IMR-90 (cell line): ENCODE measurements at regions not wholly inside any gene's neighbourhood (a gene's known extent, or its start where the extent isn't known, plus 50 kb on each side); places are given as distances from the start of the nearest gene placed in this dataset.

Experiments used
- ATAC-seq: fragments of 200-7000 bp; cut with Tn5 transposase; 2 replicates; pipeline ENCODE4 v1.9.1; 2020; ENCODE audit warnings: low read depth, mild to moderate bottlenecking, moderate library complexity
- BruUV-seq: library from RNA; stranded (reverse); fragments of 400-500 nt; replicated peaks from 2 replicates; lab custom pipeline; 2021; lab: Mats Ljungman, UMichigan
- CTCF ChIA-PET: fragments of 300-600 bp; formaldehyde crosslinking; extraction: SDS; loops from one replicate; lab custom pipeline; 2021; ENCODE audit warnings: antibody characterized with exemption; lab: Yijun Ruan, JAX
- POLR2A ChIA-PET: fragments of 300-600 bp; sonication (Branson Sonifier 250); formaldehyde crosslinking; loops from one replicate; lab custom pipeline; 2022; ENCODE audit warnings: antibody characterized with exemption; ENCODE audit not compliant: unreplicated experiment; lab: Charles Lee
- DNase-seq: peaks from one replicate; pipeline ENCODE4 v3.0.0; 2013
- H2AFZ ChIP-seq: replicated peaks from 2 replicates; pipeline ENCODE3; 2013; ENCODE audit warnings: low read length, mild to moderate bottlenecking; ENCODE audit not compliant: poor library complexity
- H2AK5ac ChIP-seq: 2 replicates; pipeline ENCODE4 v1.6.1; 2013; ENCODE audit warnings: low read depth, low read length, inconsistent platforms
- H2AK9ac ChIP-seq: replicated peaks from 2 replicates; pipeline ENCODE3; 2013; ENCODE audit warnings: mild to moderate bottlenecking, low read depth, low read length, moderate library complexity; ENCODE audit not compliant: poor library complexity
- H2BK120ac ChIP-seq: 2 replicates; pipeline ENCODE4 v1.6.1; 2013; ENCODE audit warnings: low read depth, low read length, inconsistent platforms
- H2BK15ac ChIP-seq: 3 replicates; pipeline ENCODE4 v1.6.1; 2013; ENCODE audit warnings: low read depth, low read length, inconsistent platforms
- H2BK20ac ChIP-seq: 2 replicates; pipeline ENCODE4 v1.6.1; 2013; ENCODE audit warnings: low read depth, mild to moderate bottlenecking, inconsistent platforms, low read length, moderate library complexity
- H2BK5ac ChIP-seq: 2 replicates; pipeline ENCODE4 v1.6.1; 2013; ENCODE audit warnings: mild to moderate bottlenecking, low read depth, low read length, inconsistent platforms; ENCODE audit not compliant: poor library complexity, severe bottlenecking
- H3K14ac ChIP-seq: replicated peaks from 2 replicates; pipeline ENCODE4 v1.6.1; 2013; ENCODE audit warnings: low read depth, low read length, inconsistent platforms
- H3K18ac ChIP-seq: 2 replicates; pipeline ENCODE4 v1.6.1; 2013; ENCODE audit warnings: low read depth, low read length, control low read depth
- H3K23ac ChIP-seq: 2 replicates; pipeline ENCODE4 v1.6.1; 2013; ENCODE audit warnings: low read depth, low read length, inconsistent platforms
- H3K27ac ChIP-seq: 2 replicates; pipeline ENCODE4 v1.5.1; 2013; ENCODE audit warnings: mild to moderate bottlenecking, control low read depth, low read length; ENCODE audit not compliant: insufficient read depth
- H3K27me3 ChIP-seq: 2 replicates; pipeline ENCODE4 v1.6.1; 2013; ENCODE audit warnings: low read length; ENCODE audit not compliant: control insufficient read depth, insufficient read depth
- H3K36me3 ChIP-seq: 2 replicates; pipeline ENCODE4 v1.6.1; 2013; ENCODE audit warnings: low read length, mixed read lengths; ENCODE audit not compliant: control insufficient read depth, insufficient read depth
- H3K4ac ChIP-seq: 2 replicates; pipeline ENCODE4 v1.6.1; 2013; ENCODE audit warnings: low read depth, low read length, inconsistent platforms
- H3K4me1 ChIP-seq: 2 replicates; pipeline ENCODE4 v1.6.1; 2013; ENCODE audit warnings: low read length, mixed read lengths; ENCODE audit not compliant: control insufficient read depth, insufficient read depth
- H3K4me2 ChIP-seq: 2 replicates; pipeline ENCODE4 v1.6.1; 2013; ENCODE audit warnings: low read depth, mild to moderate bottlenecking, control low read depth, low read length, moderate library complexity
- H3K4me3 ChIP-seq: 2 replicates; pipeline ENCODE4 v1.5.1; 2013; ENCODE audit warnings: low read depth, mild to moderate bottlenecking, control low read depth, low read length, moderate library complexity; ENCODE audit not compliant: insufficient read depth
- H3K56ac ChIP-seq: 2 replicates; pipeline ENCODE4 v1.6.1; 2013; ENCODE audit warnings: low read length, inconsistent platforms; ENCODE audit not compliant: insufficient read depth; ENCODE audit errors: extremely low read depth
- H3K79me1 ChIP-seq, 2 experiments: 2 replicates each; pipeline ENCODE4 v1.6.1; 2013; ENCODE audit warnings: low read length in 2 of 2, inconsistent platforms in 1 of 2, low read depth in 1 of 2
- H3K9ac ChIP-seq: 2 replicates; pipeline ENCODE4 v1.6.1; 2013; ENCODE audit warnings: low read depth, low read length, control low read depth
- H3K9me1 ChIP-seq: 2 replicates; pipeline ENCODE4 v1.6.1; 2013; ENCODE audit warnings: low read length, inconsistent platforms; ENCODE audit not compliant: insufficient read depth
- H3K9me3 ChIP-seq: 2 replicates; pipeline ENCODE4 v1.6.1; 2013; ENCODE audit warnings: low read length; ENCODE audit not compliant: control insufficient read depth, insufficient read depth
- H4K20me1 ChIP-seq: 2 replicates; pipeline ENCODE4 v1.6.1; 2013; ENCODE audit warnings: low read length, inconsistent platforms; ENCODE audit not compliant: insufficient read depth
- H4K5ac ChIP-seq: 2 replicates; pipeline ENCODE4 v1.6.1; 2013; ENCODE audit warnings: mild to moderate bottlenecking, low read depth, low read length, control low read depth
- H4K8ac ChIP-seq, 2 experiments: 2 replicates each; pipeline ENCODE4 v1.6.1; 2013; ENCODE audit warnings: low read depth in 2 of 2, low read length in 2 of 2, control low read depth in 1 of 2, inconsistent platforms in 1 of 2
- H4K91ac ChIP-seq: 2 replicates; pipeline ENCODE4 v1.6.1; 2013; ENCODE audit warnings: low read depth, low read length, inconsistent platforms; ENCODE audit not compliant: insufficient read depth
- BHLHE40 ChIP-seq: fragments of 150-350 bp; IDR thresholded peaks from 2 replicates; pipeline ENCODE4 v1.6.1; 2016; ENCODE audit warnings: mild to moderate bottlenecking, low read depth, low read length
- FOS ChIP-seq: fragments of 150-350 bp; IDR thresholded peaks from 2 replicates; pipeline ENCODE4 v1.6.1; 2016; ENCODE audit warnings: low read depth, low read length
- MAZ ChIP-seq: IDR thresholded peaks from 2 replicates; pipeline ENCODE4 v1.6.1; 2012; ENCODE audit warnings: low read depth, mild to moderate bottlenecking, low read length, improper control_type of control experiment, moderate library complexity, borderline replicate concordance
- MXI1 ChIP-seq: IDR thresholded peaks from 2 replicates; pipeline ENCODE4 v1.6.1; 2012; ENCODE audit warnings: low read depth, mild to moderate bottlenecking, low read length, moderate library complexity, borderline replicate concordance
- RAD21 ChIP-seq: IDR thresholded peaks from 2 replicates; pipeline ENCODE4 v1.6.1; 2012; ENCODE audit warnings: low read length, improper control_type of control experiment
- SMC3 ChIP-seq: fragments of 150-350 bp; IDR thresholded peaks from 2 replicates; pipeline ENCODE4 v1.6.1; 2016; ENCODE audit warnings: low read depth, mild to moderate bottlenecking, antibody characterized with exemption, low read length, moderate library complexity
- USF2 ChIP-seq: fragments of 150-350 bp; IDR thresholded peaks from 2 replicates; pipeline ENCODE4 v1.6.1; 2017; ENCODE audit warnings: mild to moderate bottlenecking, antibody characterized with exemption, low read length, low read depth
- WGBS, 2 experiments: methylation state at CpG; one replicate each; pipeline versions ENCODE4 v1.1.5 to v1.1.7; 2013; ENCODE audit warnings: missing lambda C conversion rate in 2 of 2; ENCODE audit not compliant: insufficient read length in 1 of 2; ENCODE audit errors: extremely low coverage in 2 of 2; 5-methylcytosine and 5-hydroxymethylcytosine counted together
- dilution Hi-C: fragments of 300-500 bp; cut with HindIII; formaldehyde crosslinking; loops from one replicate; pipeline ENCODE4 v1.14.3; 2018; ENCODE audit warnings: low sequenced_read_pairs; ENCODE audit not compliant: unreplicated experiment
- in situ Hi-C: fragments of 300-500 bp; cut with MboI; formaldehyde crosslinking; loops from 3 replicates; pipeline ENCODE4 v1.14.3; 2019; ENCODE audit warnings: low sequenced_read_pairs, inconsistent platforms, mixed read lengths
- intact Hi-C: fragments of 100-400 bp; cut with micrococcal nuclease; formaldehyde crosslinking; loops from 2 replicates; pipeline ENCODE4 v1.10.0; 2022

- Histone ChIP-seq H2BK5ac (no peak overlapping the region), H3K9me3 (no peaks in the 10 kb centered on the region), H2AK9ac (no peak overlapping the region), H3K56ac (no peak overlapping the region), H3K36me3 (no peaks in the 10 kb centered on the region), H2AFZ (no peak overlapping the region), H3K14ac (no peak overlapping the region), H4K20me1 (no peaks in the 10 kb centered on the region), H3K9me1 (no peaks in the 10 kb centered on the region), H3K4ac (no peak overlapping the region), H3K4me1 (no peaks in the 10 kb centered on the region; the same call in 1 of the 2 replicates), H4K5ac (no peak overlapping the region), H2BK120ac (no peak overlapping the region), H3K4me3 (no peak overlapping the region), H4K91ac (no peak overlapping the region), H3K9ac (no peak overlapping the region), H3K4me2 (no peak overlapping the region), H3K79me1 (no peaks in the 10 kb centered on the region), H2BK15ac (no peak overlapping the region), H3K27ac (no peak overlapping the region), H3K18ac (no peak overlapping the region), H3K27me3 (no peaks in the 10 kb centered on the region), H3K23ac (no peak overlapping the region), H4K8ac (no peak overlapping the region), H2AK5ac (no peak overlapping the region), H2BK20ac (no peak overlapping the region)
- ATAC-seq (no peak), DNase-seq (no peak)
- in situ Hi-C loops, result no loop called here
- TF ChIP-seq BHLHE40 (no peak), RAD21 (no peak), FOS (no peak), MAZ (no peak), USF2 (no peak), SMC3 (no peak), MXI1 (no peak)
- intact Hi-C loops, result no loop called here
- ChIA-PET POLR2A (no interaction called here), CTCF (no interaction called here)
- no CpG with 5 or more reads among the region's 2 CpGs for WGBS, 2 experiments
- dilution Hi-C loops, result no loop called here
- no TSS peak for BruUV-seq
These were observed 144.1 kb upstream of the ADAMTS5 start for GRCh38 chr21:27110956-27111355.
